Smooth muscle cell (in vitro differentiated cells): ENCODE measurements at regions not wholly inside any gene's neighbourhood (a gene's known extent, or its start where the extent isn't known, plus 50 kb on each side); places are given as distances from the start of the nearest gene placed in this dataset.

Experiments
- DNase-seq: peaks from one replicate; lab custom pipeline; 2025; ENCODE audit not compliant: unreplicated experiment; lab: John Stamatoyannopoulos, UW
- H2AFZ ChIP-seq: fragments of 200-600 bp; sonication (generic); 2 replicates; pipeline ENCODE4 v1.6.0; 2016; ENCODE audit warnings: antibody characterized with exemption, low read depth, mild to moderate bottlenecking
- H3F3A ChIP-seq: fragments of 200-600 bp; sonication (generic); 2 replicates; pipeline ENCODE4 v1.6.0; 2017; ENCODE audit warnings: antibody characterized with exemption, low read depth
- H3K27ac ChIP-seq: fragments of 200-600 bp; sonication (generic); 2 replicates; pipeline ENCODE4 v1.5.1; 2016; ENCODE audit warnings: low read depth, mild to moderate bottlenecking
- H3K27me3 ChIP-seq: fragments of 200-600 bp; sonication (generic); 2 replicates; pipeline ENCODE4 v1.6.1; 2016; ENCODE audit warnings: low read depth, mild to moderate bottlenecking
- H3K36me3 ChIP-seq: fragments of 200-600 bp; sonication (generic); 2 replicates; pipeline ENCODE4 v1.5.1; 2016; ENCODE audit warnings: low read depth
- H3K4me1 ChIP-seq: fragments of 200-600 bp; sonication (generic); 2 replicates; pipeline ENCODE4 v1.5.1; 2016; ENCODE audit warnings: low read depth
- H3K4me2 ChIP-seq: fragments of 200-600 bp; sonication (generic); 2 replicates; pipeline ENCODE4 v1.6.0; 2016; ENCODE audit warnings: mild to moderate bottlenecking
- H3K4me3 ChIP-seq: fragments of 200-600 bp; sonication (generic); 2 replicates; pipeline ENCODE4 v1.5.1; 2016; ENCODE audit warnings: mild to moderate bottlenecking
- H3K79me2 ChIP-seq: fragments of 200-600 bp; sonication (generic); 2 replicates; pipeline ENCODE4 v1.6.0; 2016; ENCODE audit warnings: low read depth, mild to moderate bottlenecking
- H3K9ac ChIP-seq: fragments of 200-600 bp; sonication (generic); 2 replicates; pipeline ENCODE4 v1.6.0; 2016; ENCODE audit warnings: low read depth
- H3K9me3 ChIP-seq: fragments of 200-600 bp; sonication (generic); replicated peaks from 2 replicates; pipeline ENCODE4 v1.5.1; 2016; ENCODE audit warnings: low read depth
- H4K20me1 ChIP-seq: fragments of 200-600 bp; sonication (generic); 2 replicates; pipeline ENCODE4 v1.6.0; 2016; ENCODE audit warnings: low read depth
- CTCF ChIP-seq: fragments of 200-600 bp; sonication (generic); IDR thresholded peaks from 2 replicates; pipeline ENCODE4 v1.5.1; 2017; ENCODE audit warnings: borderline replicate concordance, mild to moderate bottlenecking, antibody characterized with exemption; ENCODE audit not compliant: insufficient read depth, poor library complexity, severe bottlenecking
- WGBS: methylation state at CpG from one replicate; pipeline ENCODE4 v1.1.7; 2016; ENCODE audit warnings: low lambda C conversion rate; 5-methylcytosine and 5-hydroxymethylcytosine counted together

GRCh38 chr5:173500213-173500560, 116.3 kb downstream of the BOD1 start:
- Histone ChIP-seq H3K79me2 (no peaks in the 10 kb centered on the region), H3K9me3 (no peaks in the 10 kb centered on the region), H3K27me3 (no peaks in the 10 kb centered on the region), H3K4me2 (no peak overlapping the region), H3K27ac (no peak overlapping the region), H3K4me3 (no peak overlapping the region), H3K4me1 (no peaks in the 10 kb centered on the region), H3F3A (no peaks in the 10 kb centered on the region), H2AFZ (no peak overlapping the region), H4K20me1 (no peaks in the 10 kb centered on the region), H3K36me3 (no peaks in the 10 kb centered on the region), H3K9ac (no peak overlapping the region)
- 95% methylated on average over 6 of the region's 6 CpGs for WGBS
- no peak for DNase-seq
- no peak for TF ChIP-seq CTCF

DNA sequence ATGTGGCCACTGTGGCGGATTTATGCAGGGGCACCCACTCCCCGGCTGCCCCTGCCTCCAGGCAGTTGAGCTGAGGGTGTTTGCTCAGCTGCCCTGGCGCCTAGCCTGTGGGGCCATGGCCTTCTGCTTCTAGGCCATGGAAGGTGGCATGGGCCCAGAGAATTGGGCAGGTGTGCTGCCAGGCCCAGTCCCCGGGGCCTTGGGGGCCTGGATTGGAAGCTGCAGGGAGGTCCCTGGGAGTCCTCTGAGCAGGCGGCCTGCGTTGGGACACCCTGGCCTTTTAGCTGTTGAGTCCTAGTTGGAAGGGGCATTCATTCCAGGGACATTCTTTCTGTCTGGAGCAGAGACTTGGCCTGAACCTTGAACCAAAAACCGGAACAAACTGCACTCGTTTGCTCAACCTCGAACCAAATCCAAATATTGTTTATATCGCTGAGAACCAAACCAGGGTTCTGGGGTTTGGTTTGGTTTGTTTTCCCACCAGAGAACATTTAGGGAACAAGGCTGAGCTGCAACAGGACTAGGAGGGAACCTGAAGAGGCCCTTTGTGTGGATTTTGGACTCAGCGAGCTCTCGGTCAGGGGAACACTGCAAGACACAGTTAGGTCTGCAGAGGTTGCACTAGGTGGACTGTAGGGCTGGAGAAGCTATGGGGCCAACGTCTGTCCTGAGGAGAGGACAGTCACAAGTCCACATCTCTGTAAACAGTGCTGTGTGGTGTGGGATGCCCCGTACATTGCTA, 116.8 kb downstream of the BOD1 start:
- H2AFZ ChIP-seq: no peak overlapping the region
- no peak for TF ChIP-seq CTCF
- no peaks in the 10 kb centered on the region for H3F3A ChIP-seq
- H3K9ac ChIP-seq: no peak overlapping the region
- no peaks in the 10 kb centered on the region for H4K20me1 ChIP-seq
- H3K4me3 ChIP-seq: no peak overlapping the region
- WGBS: 94% methylated on average over 14 of the region's 14 CpGs
- H3K79me2 ChIP-seq: no peaks in the 10 kb centered on the region
- H3K4me1 ChIP-seq: no peaks in the 10 kb centered on the region
- H3K36me3 ChIP-seq: no peaks in the 10 kb centered on the region
- H3K27me3 ChIP-seq: no peaks in the 10 kb centered on the region
- H3K27ac ChIP-seq: no peak overlapping the region
- no peak for DNase-seq
- no peak overlapping the region for H3K4me2 ChIP-seq
- H3K9me3 ChIP-seq: no peaks in the 10 kb centered on the region

- Histone ChIP-seq H2AFZ (no peak overlapping the region), H3K27me3 (no peaks in the 10 kb centered on the region), H3K4me1 (no peaks in the 10 kb centered on the region), H3K36me3 (no peaks in the 10 kb centered on the region), H3K79me2 (no peaks in the 10 kb centered on the region), H3K4me2 (peak overlapping the region; percentile 70), H3F3A (no peaks in the 10 kb centered on the region), H3K4me3 (no peak overlapping the region), H4K20me1 (no peaks in the 10 kb centered on the region), H3K27ac (peak overlapping the region; percentile 25), H3K9ac (no peak overlapping the region), H3K9me3 (no peaks in the 10 kb centered on the region)
- DNase-seq: no peak
- no peak for TF ChIP-seq CTCF
- WGBS: 64% methylated on average over 16 of the region's 16 CpGs
Measured at GRCh38 chr5:173498739-173499470, 117.5 kb downstream of the BOD1 start.
